ENCODE measurements at regions not wholly inside any gene's neighbourhood (a gene's known extent, or its start where the extent isn't known, plus 50 kb on each side); places are given as distances from the start of the nearest gene placed in this dataset.

DNA sequence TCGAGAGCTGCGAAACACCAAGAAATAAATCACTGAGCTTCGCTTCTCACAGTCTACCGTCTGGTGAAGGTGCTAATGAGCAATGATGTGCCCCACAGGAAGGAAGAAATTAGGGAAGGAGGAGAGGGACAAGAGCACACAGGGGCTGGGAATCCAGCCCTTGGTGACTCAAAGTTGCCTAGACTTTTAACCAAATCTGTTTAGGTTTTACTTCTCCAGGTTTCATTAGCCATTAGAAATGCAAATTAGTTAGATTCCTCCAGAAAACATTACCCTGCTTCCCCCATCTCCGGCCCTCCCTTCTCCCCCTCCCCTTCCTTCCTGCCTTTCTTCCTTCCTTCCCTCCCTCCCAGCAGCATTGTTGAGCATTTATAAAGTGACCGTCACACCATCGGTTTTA is 59.3 kb upstream of the UBE2E1 start:
- no peaks in the 10 kb centered on the region for H3K36me3 Mint-ChIP-seq (ENCODE audit: insufficient read depth, unreplicated experiment)
- TF ChIP-seq, protein P1, sequence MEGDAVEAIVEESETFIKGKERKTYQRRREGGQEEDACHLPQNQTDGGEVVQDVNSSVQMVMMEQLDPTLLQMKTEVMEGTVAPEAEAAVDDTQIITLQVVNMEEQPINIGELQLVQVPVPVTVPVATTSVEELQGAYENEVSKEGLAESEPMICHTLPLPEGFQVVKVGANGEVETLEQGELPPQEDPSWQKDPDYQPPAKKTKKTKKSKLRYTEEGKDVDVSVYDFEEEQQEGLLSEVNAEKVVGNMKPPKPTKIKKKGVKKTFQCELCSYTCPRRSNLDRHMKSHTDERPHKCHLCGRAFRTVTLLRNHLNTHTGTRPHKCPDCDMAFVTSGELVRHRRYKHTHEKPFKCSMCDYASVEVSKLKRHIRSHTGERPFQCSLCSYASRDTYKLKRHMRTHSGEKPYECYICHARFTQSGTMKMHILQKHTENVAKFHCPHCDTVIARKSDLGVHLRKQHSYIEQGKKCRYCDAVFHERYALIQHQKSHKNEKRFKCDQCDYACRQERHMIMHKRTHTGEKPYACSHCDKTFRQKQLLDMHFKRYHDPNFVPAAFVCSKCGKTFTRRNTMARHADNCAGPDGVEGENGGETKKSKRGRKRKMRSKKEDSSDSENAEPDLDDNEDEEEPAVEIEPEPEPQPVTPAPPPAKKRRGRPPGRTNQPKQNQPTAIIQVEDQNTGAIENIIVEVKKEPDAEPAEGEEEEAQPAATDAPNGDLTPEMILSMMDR (IDR thresholded peaks at IDR 0.05; ENCODE audit: unreplicated experiment) = no peak
- no peak overlapping the region for H3K27ac Mint-ChIP-seq (ENCODE audit: unreplicated experiment)
- CTCF ChIA-PET = interaction anchor here (0.6 kb wide), 1 partner anchor 16 kb away, joined by 4 read pairs; no protein-coding TSS in a partner anchor
- no peak for DNase-seq
- intact Hi-C loops (cut with micrococcal nuclease; ENCODE audit: unreplicated experiment) = no loop called here
- no peaks in the 10 kb centered on the region for H3K27me3 Mint-ChIP-seq (ENCODE audit: unreplicated experiment)
- no peak overlapping the region for H3K4me3 Mint-ChIP-seq (ENCODE audit: low read depth, unreplicated experiment)
- peaks cover 43% of the 10 kb centered on the region for H3K4me1 Mint-ChIP-seq (ENCODE audit: low read depth, unreplicated experiment)
- BruUV-seq (replicated peaks) = no TSS peak
- no peaks in the 10 kb centered on the region for H3K9me3 Mint-ChIP-seq (ENCODE audit: low read depth, unreplicated experiment)

DNA sequence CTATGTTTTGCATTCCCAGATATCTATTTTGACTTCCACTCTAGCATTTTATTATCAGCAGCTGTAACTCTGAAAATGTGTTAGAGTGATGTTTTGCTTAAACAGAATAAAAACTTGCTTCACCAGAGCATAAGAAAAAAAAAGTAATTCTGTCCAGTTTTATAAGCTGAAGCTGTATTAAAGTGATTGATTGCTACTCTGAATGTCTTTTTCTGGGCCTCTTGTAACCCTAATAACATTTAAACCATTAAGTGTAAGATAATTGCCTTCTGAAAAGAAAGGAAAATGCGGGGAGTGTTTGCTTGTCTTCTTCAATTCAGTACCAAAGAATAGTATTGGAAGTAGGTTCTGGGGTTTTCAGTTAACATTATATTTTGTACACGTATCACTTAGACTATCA is 57.9 kb upstream of the UBE2E1 start:
- Mint-ChIP-seq H3K36me3 (ENCODE audit: insufficient read depth, unreplicated experiment) (no peaks in the 10 kb centered on the region), H3K9me3 (ENCODE audit: low read depth, unreplicated experiment) (no peaks in the 10 kb centered on the region), H3K4me1 (ENCODE audit: low read depth, unreplicated experiment) (peaks cover 33% of the 10 kb centered on the region), H3K27ac (ENCODE audit: unreplicated experiment) (no peak overlapping the region), H3K27me3 (ENCODE audit: unreplicated experiment) (no peaks in the 10 kb centered on the region), H3K4me3 (ENCODE audit: low read depth, unreplicated experiment) (no peak overlapping the region)
- DNase-seq = no peak
- TF ChIP-seq, protein P1 (IDR thresholded peaks at IDR 0.05; ENCODE audit: unreplicated experiment) = no peak
- no TSS peak for BruUV-seq (replicated peaks)
- intact Hi-C loops (cut with micrococcal nuclease; ENCODE audit: unreplicated experiment) = no loop called here
- CTCF ChIA-PET = interaction anchor here (0.7 kb wide), 1 partner anchor 14 kb away, joined by 3 read pairs; no protein-coding TSS in a partner anchor

DNA sequence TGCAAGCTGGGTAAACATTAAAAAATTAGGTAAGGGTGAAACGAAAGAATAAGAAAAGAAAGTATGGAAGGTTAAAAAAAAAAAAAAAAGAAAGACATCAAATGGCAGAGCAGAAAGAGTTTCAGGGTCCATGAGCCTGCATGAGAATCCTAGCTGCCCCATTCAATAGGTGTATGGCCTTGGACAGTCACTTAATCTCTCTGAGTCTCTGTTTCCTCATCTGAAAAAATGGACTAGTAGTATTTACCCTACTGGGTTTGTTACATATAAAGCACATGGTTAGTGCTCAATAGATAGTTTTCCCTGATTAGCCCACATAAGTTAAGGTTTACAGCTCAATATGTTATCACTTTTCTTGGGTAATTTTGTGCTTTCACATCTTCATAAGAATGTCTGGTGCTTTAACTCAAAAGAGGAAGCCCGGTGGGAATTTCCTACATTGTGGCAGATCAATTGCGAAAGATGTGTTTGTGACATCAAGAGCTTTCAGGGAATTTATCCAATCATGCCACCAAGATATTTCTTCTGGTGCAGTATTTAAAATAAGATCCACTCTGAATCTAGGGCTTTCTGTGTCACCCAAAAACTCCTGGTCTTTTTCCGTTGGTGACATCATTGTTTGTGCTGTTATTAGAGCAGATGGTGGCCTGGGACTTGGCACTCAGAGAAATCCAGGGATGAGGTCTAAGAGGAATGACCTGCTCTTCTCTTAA is 57.2 kb upstream of the UBE2E1 start:
- BruUV-seq (replicated peaks) = no TSS peak
- Mint-ChIP-seq H3K27me3 (ENCODE audit: unreplicated experiment) (no peaks in the 10 kb centered on the region), H3K27ac (ENCODE audit: unreplicated experiment) (no peak overlapping the region), H3K9me3 (ENCODE audit: low read depth, unreplicated experiment) (no peaks in the 10 kb centered on the region), H3K4me1 (ENCODE audit: low read depth, unreplicated experiment) (peaks cover 30% of the 10 kb centered on the region), H3K36me3 (ENCODE audit: insufficient read depth, unreplicated experiment) (no peaks in the 10 kb centered on the region), H3K4me3 (ENCODE audit: low read depth, unreplicated experiment) (no peak overlapping the region)
- TF ChIP-seq, protein P1 (IDR thresholded peaks at IDR 0.05; ENCODE audit: unreplicated experiment) = no peak
- CTCF ChIA-PET = interaction anchor here (0.7 kb wide), 1 partner anchor 13 kb away, joined by 3 read pairs; no protein-coding TSS in a partner anchor
- peak; percentile 10 for DNase-seq
- intact Hi-C loops (cut with micrococcal nuclease; ENCODE audit: unreplicated experiment) = no loop called here

DNA sequence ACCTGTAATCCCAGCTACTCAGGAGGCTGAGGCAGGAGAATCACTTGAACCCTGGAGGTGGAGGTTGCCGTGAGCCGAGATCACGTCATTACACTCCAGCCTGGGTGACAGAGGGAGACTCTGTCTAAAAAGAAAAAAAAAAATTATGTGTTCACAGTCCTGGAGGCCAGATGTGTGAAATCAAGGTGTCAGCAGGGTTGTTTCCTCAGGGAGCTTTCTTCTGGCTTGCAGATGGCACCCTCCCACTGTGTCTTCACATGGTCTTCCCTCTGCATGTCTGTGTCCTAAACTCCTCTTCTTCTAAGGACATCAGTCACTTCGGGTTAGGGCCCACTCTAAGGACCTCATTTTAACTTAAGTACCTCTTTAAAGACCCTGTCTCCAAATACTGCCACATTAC is 56.1 kb upstream of the UBE2E1 start:
- Mint-ChIP-seq H3K27me3 (ENCODE audit: unreplicated experiment) (no peaks in the 10 kb centered on the region), H3K4me1 (ENCODE audit: low read depth, unreplicated experiment) (peaks cover 30% of the 10 kb centered on the region), H3K9me3 (ENCODE audit: low read depth, unreplicated experiment) (no peaks in the 10 kb centered on the region), H3K36me3 (ENCODE audit: insufficient read depth, unreplicated experiment) (no peaks in the 10 kb centered on the region), H3K27ac (ENCODE audit: unreplicated experiment) (no peak overlapping the region), H3K4me3 (ENCODE audit: low read depth, unreplicated experiment) (no peak overlapping the region)
- BruUV-seq (replicated peaks) = no TSS peak
- TF ChIP-seq, protein P1 (IDR thresholded peaks at IDR 0.05; ENCODE audit: unreplicated experiment) = no peak
- CTCF ChIA-PET = no interaction called here
- DNase-seq = no peak
- intact Hi-C loops (cut with micrococcal nuclease; ENCODE audit: unreplicated experiment) = no loop called here

Data from Calu3 (cell line).